GM19452 (cell line): ENCODE measurements at regions not wholly inside any gene's neighbourhood (a gene's known extent, or its start where the extent isn't known, plus 50 kb on each side); places are given as distances from the start of the nearest gene placed in this dataset.

ENCODE experiments used
- ATAC-seq: cut with Tn5 transposase; IDR thresholded peaks from one replicate; pipeline ENCODE4 v1.9.1; 2021; ENCODE audit not compliant: unreplicated experiment

GRCh38 chr13:105573136-105573535, 962.3 kb downstream of the EFNB2 start:
- no peak for ATAC-seq

DNA sequence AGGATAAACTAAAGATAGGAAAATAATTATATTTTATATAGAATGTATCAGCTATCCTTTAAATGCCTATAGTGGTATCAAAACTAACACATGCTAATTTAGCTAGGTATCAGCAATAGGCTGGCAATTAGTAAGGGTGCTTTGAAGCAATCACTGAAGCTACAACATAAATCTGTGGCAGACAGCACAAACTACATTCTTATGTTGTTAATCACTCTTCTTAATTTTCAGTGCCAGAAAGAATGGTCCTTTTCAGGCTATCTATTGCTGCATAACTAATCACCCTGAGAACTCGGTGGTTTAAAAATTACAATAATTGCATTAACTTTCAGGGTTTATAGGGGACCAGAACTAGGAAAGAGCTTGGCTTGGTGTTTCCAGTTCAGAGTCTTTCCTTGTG, 963.1 kb downstream of the EFNB2 start:
- no peak for ATAC-seq

DNA sequence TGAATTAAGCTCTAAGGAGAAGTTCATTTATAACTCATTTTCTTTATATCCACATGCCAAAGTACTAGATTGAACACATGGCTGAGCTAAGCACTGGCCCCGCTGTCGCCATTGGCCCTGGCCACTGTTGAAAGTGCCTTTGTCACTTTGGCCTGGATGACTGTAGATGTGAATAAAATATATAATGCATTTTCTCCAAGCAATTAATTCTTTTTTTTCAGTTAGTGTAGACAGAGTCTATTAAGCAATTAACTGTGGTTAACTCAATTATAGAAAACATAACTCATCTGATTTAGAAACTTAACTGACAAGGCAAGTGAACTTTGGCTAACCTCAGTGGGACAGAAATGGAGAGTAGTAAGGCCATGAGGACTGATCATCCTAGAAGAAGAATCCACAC, 965.6 kb downstream of the EFNB2 start:
- ATAC-seq, result no peak

DNA sequence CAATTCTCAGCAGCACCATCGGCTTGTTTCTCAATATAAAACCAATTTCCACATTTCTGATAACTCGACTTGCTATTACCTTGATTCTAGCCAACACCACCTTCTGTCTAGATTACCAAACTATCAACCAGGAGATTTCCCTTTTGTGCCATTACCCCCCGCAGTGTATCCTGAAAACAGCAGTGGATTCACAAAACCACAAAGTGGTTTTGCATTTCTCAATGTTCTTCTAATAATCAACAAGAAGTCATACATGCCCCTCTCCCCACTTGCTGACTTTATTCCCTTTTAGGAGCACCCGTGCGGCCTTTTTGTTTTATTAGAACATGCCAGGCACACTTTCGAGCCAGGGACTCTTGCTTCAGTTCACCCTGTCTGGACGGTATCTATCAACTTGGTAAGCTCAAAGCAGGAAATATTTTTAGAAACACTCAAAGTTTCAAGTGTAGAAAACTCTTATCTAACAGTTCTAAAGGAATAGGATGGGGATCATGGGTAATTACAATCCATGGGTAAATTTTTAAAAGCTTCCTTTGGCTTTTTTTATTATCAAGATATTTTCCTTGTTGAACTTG, 967.4 kb downstream of the EFNB2 start:
- no peak for ATAC-seq

DNA sequence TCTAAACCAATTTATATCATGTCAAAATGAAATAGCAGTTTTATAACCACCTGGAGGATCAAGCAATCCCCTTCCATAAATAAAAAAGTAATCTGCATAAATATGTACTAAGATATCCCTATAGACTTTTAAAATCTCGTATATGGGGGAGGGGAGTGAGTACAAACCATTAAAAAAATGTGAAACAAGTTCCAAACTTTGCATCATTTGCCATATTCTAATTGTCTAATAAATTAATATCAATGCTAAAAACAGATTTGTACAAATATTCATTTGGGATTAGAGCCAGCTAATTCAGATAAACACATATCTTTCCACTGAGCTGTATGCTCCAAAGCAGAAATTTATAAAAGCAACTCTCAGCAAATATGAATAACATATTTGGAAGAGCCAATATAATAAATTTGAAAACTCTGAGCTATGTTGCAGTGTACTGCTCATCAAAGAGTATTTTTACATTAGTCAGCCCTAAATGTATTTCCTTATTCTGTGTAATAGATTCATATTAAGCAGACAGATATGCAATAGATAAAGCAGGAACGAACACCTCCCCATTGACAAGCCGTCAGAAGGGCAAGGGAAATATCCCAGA, 970.2 kb downstream of the EFNB2 start:
- ATAC-seq, result no peak

DNA sequence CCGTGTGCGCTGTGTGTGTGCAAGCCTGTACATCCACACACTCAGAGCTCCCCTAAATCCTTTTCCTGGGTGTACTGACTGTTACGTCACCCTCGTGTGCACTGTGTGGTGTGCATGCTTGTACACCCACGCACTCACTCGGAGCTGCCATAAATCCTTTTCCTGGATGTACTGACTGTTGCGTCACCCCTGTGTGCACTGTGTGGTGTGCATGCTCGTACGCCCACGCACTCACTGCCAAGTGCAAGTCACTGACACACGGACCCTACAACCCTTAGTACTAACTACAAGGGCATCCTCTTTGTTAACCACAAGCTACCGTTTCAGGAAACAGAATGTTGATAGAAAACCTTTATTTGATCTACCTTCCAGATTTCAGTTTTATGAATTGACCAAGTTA, 983.4 kb downstream of the EFNB2 start:
- ATAC-seq, result no peak

DNA sequence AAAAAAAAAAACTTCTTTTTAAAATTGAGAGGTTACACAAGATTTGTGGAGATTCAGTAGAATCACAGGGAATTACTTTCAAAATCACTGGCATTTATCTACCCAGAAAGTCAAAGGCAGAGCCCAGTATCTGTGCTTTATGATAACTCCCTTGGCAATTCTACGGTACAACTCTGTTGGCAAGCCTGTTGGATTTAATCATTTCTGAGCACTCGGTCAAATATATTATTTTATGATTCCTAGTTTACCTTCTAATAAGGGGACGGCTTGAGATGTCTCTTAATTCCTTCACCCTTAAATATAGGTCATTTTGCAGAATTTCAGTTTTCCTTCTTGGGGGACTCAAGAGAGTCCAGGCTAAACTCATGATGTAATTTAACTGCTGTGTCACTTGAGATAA, 987.6 kb downstream of the EFNB2 start:
- ATAC-seq, result no peak

GRCh38 chr13:105545811-105546210, 989.7 kb downstream of the EFNB2 start:
- no peak for ATAC-seq

- no peak for ATAC-seq
Observed at GRCh38 chr13:105543742-105544141, 991.7 kb downstream of the EFNB2 start.

DNA sequence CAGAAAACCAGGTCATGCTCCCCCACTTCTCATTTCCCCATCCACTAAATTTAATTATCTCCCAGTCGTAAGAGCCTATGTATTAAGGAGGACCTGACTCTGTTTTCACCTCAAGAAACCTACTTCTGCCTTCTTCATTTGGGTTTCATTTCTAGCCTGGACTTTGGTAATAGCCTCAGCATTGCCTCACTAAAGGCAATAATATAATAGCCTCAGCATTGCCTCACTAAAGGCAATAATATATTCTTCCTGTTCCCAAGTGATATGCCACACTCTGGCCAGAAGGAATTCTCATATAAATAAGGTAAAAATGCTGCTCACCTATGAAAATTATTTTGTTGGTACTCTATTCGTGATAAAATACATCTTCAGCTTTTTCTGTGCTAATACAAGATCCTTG, 993.9 kb downstream of the EFNB2 start:
- ATAC-seq, result no peak

DNA sequence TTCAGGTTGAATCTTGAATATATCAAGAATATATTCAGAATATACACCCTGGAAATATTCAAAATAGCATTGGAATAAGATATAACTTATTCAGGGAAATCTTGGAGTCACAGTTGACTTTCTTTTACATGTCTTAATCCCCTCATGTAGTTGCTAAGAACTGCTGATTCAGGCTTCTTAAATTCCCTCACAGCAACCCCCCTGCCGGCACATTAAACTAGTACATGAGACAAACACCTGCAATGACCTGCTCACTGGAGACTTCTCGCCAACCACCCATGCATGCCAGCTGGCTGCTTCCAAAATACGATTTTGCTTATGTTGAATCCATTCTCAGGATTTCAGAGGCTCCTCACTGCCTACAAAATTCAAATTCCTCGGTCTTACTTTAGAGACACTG, 997.1 kb downstream of the EFNB2 start:
- no peak for ATAC-seq

DNA sequence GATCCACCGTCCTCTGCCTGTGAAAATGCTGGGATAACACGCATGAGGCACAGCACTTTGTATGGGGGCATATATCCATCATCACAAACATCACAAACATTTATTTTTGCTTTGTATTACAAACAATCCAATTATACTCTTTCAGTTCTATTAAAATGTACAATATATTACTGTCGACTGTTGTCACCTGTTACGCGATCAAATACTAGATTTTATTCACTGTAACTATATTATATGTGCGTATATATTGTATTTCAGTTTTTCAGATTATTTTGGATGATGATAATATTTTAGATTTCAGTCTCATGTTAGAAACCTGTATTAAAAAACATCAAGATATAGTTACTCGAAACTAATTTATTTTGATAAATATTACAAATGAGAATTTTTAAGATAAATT, 998.3 kb downstream of the EFNB2 start:
- ATAC-seq, result no peak

GRCh38 chr13:105530468-105530867, 1005.0 kb downstream of the EFNB2 start:
- no peak for ATAC-seq

DNA sequence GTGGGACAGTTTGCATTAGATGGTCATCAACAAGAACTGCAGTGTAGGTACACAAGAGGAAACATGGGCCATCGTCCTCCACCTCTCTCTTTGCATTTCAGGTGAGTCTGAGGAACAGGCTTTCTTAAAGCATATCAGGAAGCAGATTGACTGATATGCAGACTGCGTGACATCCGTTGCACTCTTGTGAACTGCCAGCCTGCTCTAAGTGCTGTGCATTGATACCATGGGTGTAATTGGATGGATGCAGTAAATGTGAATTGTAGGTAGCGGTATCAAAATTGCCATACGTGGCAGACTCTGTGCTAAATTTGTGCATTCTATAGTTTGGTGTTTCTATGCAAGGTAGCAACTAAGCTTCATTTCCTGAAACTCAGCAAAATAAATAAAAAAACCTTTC, 1008.3 kb downstream of the EFNB2 start:
- ATAC-seq, result no peak

DNA sequence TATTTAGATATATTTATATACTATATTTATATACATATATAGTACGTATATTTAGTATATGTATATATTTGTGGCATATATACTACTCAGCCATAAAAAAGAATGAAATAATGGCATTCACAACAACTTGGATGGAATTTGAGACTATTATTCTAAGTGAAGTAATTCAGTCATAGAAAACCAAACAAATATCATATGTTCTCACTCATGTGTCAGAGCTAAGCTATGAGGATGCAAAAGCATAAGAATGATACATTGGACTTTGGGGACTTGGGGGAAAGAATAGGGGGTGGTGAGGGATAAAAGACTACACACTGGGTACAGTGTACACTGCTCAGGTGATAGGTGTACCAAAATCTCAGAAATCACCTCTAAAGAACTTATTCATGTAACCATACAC, 1015.7 kb downstream of the EFNB2 start:
- ATAC-seq, result no peak

- no peak for ATAC-seq
Observed at GRCh38 chr13:105518086-105518485, 1017.4 kb downstream of the EFNB2 start.

- no peak for ATAC-seq
Observed at GRCh38 chr13:105514401-105514800, 1021.1 kb downstream of the EFNB2 start.

DNA sequence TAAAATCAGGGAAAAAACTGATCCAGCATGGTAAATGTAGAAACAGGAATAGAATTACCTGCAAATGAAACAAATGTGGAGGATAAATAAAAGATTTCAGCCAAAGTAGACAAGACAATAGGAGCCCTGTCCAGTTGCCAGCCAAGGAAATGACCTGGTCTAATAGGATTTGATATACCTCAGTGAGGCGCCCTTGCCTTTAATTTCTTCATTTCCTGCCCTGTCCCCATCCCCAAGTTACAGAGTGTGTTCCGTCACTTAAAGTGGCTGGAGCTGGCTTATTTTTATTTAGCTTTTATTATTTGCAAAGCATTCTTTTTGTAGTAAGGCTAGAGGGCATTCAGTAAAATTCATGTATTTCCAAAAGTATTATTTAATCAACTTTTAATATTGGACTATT, 1022.0 kb downstream of the EFNB2 start:
- no peak for ATAC-seq

DNA sequence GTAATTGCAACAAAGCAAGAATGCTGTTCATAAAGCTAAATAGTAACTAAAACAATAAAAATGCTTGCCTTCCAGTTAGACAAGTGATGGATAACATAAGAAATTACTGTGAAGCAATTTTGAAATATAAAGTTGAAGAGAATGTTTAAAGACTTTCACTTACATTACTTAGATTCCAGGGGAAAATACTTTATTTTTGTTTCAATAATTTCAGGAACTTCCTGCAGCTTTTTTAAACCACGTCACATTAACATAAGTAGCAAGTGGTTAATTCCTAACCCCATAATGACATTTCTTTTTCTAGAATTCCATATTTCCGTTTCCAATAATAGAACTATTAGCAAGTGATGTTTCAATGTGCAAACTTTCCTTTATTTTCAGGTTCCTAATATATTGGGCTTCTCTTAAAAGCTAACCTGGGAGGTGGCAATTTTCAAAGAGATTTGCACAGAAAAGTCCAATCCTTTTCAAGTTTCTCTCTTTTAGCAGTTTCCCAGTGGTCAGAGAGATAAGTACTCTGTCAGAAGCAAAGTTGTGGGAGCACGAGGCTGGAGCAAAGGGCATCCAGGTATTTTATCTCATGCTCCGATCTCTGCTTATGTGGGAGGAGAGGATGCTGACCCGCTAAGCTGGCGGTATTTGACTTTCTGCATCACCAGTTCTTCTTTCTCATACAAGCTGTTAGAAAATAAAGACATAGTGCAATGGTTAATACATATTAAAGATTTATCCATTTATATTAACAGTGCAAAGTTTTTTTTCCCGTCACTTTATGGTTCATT, 1025.3 kb downstream of the EFNB2 start:
- ATAC-seq, result no peak

GRCh38 chr13:105506463-105506862, 1029.0 kb downstream of the EFNB2 start:
- no peak for ATAC-seq

GRCh38 chr13:105502193-105502592, 1033.3 kb downstream of the EFNB2 start:
- ATAC-seq, result no peak

- no peak for ATAC-seq
Observed at GRCh38 chr13:105497597-105497996, 1037.9 kb downstream of the EFNB2 start.

DNA sequence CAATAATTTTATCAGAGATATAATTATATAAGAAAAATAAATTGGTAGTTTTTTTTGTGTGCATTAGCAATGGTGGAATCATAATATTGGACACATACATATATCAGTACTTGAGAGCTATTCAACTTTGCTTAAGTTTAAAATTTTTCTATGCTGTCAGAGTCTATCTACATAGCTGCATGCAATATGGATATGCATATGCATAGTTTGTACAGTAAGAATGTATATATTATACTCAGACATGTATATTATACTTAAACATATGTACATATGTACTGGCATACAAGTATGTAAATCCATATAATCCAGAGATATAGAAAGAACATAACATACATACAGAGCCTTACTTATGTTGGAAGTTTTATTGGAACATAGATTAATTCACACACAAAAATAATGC, 1043.2 kb downstream of the EFNB2 start:
- ATAC-seq, result no peak
